GM23248 (cell line): ENCODE measurements at regions not wholly inside any gene's neighbourhood (a gene's known extent, or its start where the extent isn't known, plus 50 kb on each side); places are given as distances from the start of the nearest gene placed in this dataset.

Experiments
- EZH2 ChIP-seq: fragments of 200-600 bp; sonication (generic); IDR thresholded peaks from 2 replicates; pipeline ENCODE4 v1.6.1; 2018; ENCODE audit warnings: antibody characterized with exemption, mild to moderate bottlenecking; ENCODE audit not compliant: insufficient read depth, poor library complexity, severe bottlenecking
- EZH2phosphoT487 ChIP-seq: fragments of 200-600 bp; sonication (generic); IDR thresholded peaks from 2 replicates; pipeline ENCODE4 v1.6.1; 2018; ENCODE audit warnings: antibody characterized with exemption, moderate library complexity, mild to moderate bottlenecking, low read depth; ENCODE audit not compliant: insufficient read depth

DNA sequence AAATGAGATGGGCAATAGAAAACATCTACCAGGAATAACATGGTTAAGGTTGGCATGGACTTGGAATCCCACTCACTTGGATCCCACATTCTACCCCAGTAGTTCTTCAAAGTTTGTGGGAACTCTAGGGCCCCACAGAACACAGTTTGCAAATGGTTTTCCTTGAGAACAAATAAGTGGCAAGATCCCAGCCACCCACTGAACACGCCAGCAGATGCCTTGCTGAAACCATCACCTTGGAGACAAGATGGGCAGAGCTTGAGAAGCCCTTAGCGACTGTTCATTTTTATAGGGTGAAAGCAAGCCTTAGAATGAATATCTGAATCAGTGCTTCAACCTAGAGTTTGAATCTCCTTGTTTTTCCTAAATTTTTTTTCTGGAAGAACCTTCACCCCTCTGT lies 349.1 kb downstream of the RPS24 start:
- TF ChIP-seq EZH2, result no peak
- no peak for TF ChIP-seq EZH2phosphoT487
